ENCODE measurements at regions not wholly inside any gene's neighbourhood (a gene's known extent, or its start where the extent isn't known, plus 50 kb on each side); places are given as distances from the start of the nearest gene placed in this dataset.

DNA sequence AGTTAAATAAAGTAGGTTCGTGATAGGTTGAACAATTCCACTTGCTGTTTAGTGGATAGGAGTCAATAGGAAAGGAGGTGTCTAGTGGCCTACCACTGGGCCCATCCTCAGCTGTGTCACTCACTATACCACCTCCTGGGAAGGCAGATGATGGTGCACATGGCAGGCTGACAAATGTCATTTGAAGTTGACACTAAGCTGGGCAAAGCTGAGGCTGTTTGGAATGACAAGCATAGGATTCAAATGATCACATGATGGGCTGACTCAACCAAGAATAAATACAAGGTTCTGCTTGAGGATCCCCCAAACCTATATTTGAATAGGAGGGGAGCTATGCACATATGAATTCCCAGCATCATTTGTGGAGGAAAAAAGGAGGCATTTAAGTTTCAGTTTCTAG is 489.8 kb downstream of the RPS24 start:
- WGBS, 3 donors: 85 to 90% (median 86%) methylated on average over 1 of the region's 1 CpG
- DNase-seq: no peak
- FAIRE-seq: no peak
- Histone ChIP-seq H3K4me1 (ENCODE audit: control insufficient read depth in 3 of 3, insufficient read depth in 2 of 3, low read depth in 1 of 3, low read length in 2 of 3) (no peaks in the 10 kb centered on the region), H3K4me3 (ENCODE audit: low read depth in 1 of 3, low read length in 3 of 3) (no peak overlapping the region), H3K27me3 (ENCODE audit: control insufficient read depth in 3 of 3, insufficient read depth in 3 of 3, low read length in 3 of 3) (no peaks in the 10 kb centered on the region), H3K36me3 (ENCODE audit: control insufficient read depth in 3 of 3, insufficient read depth in 2 of 3, low read depth in 1 of 3, low read length in 3 of 3) (no peaks in the 10 kb centered on the region), H3K27ac (ENCODE audit: low read depth in 1 of 3, low read length in 2 of 3) (no peak overlapping the region), H3K9me3 (ENCODE audit: control insufficient read depth in 2 of 2, insufficient read depth in 1 of 2, low read depth in 1 of 2, low read length in 1 of 2) (no peaks in the 10 kb centered on the region)

GRCh38 chr10:78524342-78524741 is 490.7 kb downstream of the RPS24 start:
- 83 to 89% (median 87%) methylated on average over 5 of the region's 5 CpGs for WGBS, 3 donors

GRCh38 chr10:78524941-78525340 is 491.3 kb downstream of the RPS24 start:
- H3K27ac ChIP-seq (ENCODE audit: low read depth in 1 of 3, low read length in 2 of 3): no peak overlapping the region
- no peaks in the 10 kb centered on the region for H3K27me3 ChIP-seq (ENCODE audit: control insufficient read depth in 3 of 3, insufficient read depth in 3 of 3, low read length in 3 of 3)
- no peaks in the 10 kb centered on the region for H3K36me3 ChIP-seq (ENCODE audit: control insufficient read depth in 3 of 3, insufficient read depth in 2 of 3, low read depth in 1 of 3, low read length in 3 of 3)
- FAIRE-seq (no peak), DNase-seq (no peak)
- H3K4me3 ChIP-seq (ENCODE audit: low read depth in 1 of 3, low read length in 3 of 3): no peak overlapping the region
- H3K9me3 ChIP-seq (ENCODE audit: control insufficient read depth in 2 of 2, insufficient read depth in 1 of 2, low read depth in 1 of 2, low read length in 1 of 2): no peaks in the 10 kb centered on the region
- WGBS, 3 donors: 82 to 87% (median 86%) methylated on average over 4 of the region's 4 CpGs
- no peaks in the 10 kb centered on the region for H3K4me1 ChIP-seq (ENCODE audit: control insufficient read depth in 3 of 3, insufficient read depth in 2 of 3, low read depth in 1 of 3, low read length in 2 of 3)

More at GRCh38 chr10:78524342-78524741, 490.7 kb downstream of the RPS24 start:
- Histone ChIP-seq H3K27me3 (ENCODE audit: control insufficient read depth in 3 of 3, insufficient read depth in 3 of 3, low read length in 3 of 3) (no peaks in the 10 kb centered on the region), H3K4me1 (ENCODE audit: control insufficient read depth in 3 of 3, insufficient read depth in 2 of 3, low read depth in 1 of 3, low read length in 2 of 3) (no peaks in the 10 kb centered on the region), H3K4me3 (ENCODE audit: low read depth in 1 of 3, low read length in 3 of 3) (no peak overlapping the region), H3K36me3 (ENCODE audit: control insufficient read depth in 3 of 3, insufficient read depth in 2 of 3, low read depth in 1 of 3, low read length in 3 of 3) (no peaks in the 10 kb centered on the region), H3K9me3 (ENCODE audit: control insufficient read depth in 2 of 2, insufficient read depth in 1 of 2, low read depth in 1 of 2, low read length in 1 of 2) (no peaks in the 10 kb centered on the region), H3K27ac (ENCODE audit: low read depth in 1 of 3, low read length in 2 of 3) (no peak overlapping the region)
- FAIRE-seq (no peak), DNase-seq (no peak)

DNA sequence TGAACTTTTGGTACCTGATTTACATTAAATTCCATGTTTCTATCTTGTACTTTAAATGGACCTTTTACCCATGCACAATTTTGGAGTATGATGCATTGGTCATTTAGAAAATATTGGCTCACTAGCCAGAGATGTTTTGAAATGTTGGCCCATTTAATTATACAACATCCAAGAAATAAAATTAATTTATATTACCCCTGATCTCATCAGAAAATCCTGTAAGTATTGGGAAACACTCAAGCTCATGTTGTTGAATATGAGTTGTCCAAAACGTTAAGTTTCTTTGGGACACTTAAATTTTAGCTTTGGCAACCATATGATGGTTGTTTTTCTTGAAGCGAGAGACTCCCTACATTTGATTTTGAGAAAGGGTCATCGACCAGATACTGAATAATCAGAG is 492.7 kb downstream of the RPS24 start:
- peaks cover 0 to 2% (median 0%) of the 10 kb centered on the region in 3 donors for H3K4me1 ChIP-seq (ENCODE audit: control insufficient read depth in 3 of 3, insufficient read depth in 2 of 3, low read depth in 1 of 3, low read length in 2 of 3)
- peaks cover 0 to 2% of the 10 kb centered on the region in 2 donors for H3K9me3 ChIP-seq (ENCODE audit: control insufficient read depth in 2 of 2, insufficient read depth in 1 of 2, low read depth in 1 of 2, low read length in 1 of 2)
- no peak for FAIRE-seq

DNA sequence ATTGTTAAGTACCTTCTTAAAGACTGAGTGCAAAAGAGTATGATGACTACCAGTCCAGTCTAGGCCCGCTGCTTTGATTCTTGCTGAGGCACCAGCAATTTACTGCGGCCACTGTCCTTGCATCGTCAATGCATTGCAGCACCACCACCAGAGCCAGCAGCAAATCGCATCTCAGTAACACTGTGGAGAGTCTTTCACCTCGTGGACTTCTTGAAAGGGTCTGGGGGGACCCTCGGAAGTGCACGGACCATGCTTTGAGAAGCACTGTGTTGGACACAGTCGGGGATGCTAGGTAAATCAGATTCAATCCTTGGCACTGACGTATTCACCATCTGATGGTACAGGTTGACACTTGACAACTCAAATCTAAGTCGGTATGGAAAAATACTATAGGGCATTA is 493.6 kb downstream of the RPS24 start:
- peaks cover 0 to 2% (median 0%) of the 10 kb centered on the region in 3 donors for H3K4me1 ChIP-seq (ENCODE audit: control insufficient read depth in 3 of 3, insufficient read depth in 2 of 3, low read depth in 1 of 3, low read length in 2 of 3)
- no peaks in the 10 kb centered on the region for H3K36me3 ChIP-seq (ENCODE audit: control insufficient read depth in 3 of 3, insufficient read depth in 2 of 3, low read depth in 1 of 3, low read length in 3 of 3)
- 90 to 93% (median 90%) methylated on average over 10 of the region's 10 CpGs for WGBS, 3 donors
- DNase-seq (no peak), FAIRE-seq (no peak)
- H3K27ac ChIP-seq (ENCODE audit: low read depth in 1 of 3, low read length in 2 of 3): no peak overlapping the region
- H3K4me3 ChIP-seq (ENCODE audit: low read depth in 1 of 3, low read length in 3 of 3): no peak overlapping the region
- H3K9me3 ChIP-seq (ENCODE audit: control insufficient read depth in 2 of 2, insufficient read depth in 1 of 2, low read depth in 1 of 2, low read length in 1 of 2): peaks cover 0 to 6% of the 10 kb centered on the region in 2 donors
- no peaks in the 10 kb centered on the region for H3K27me3 ChIP-seq (ENCODE audit: control insufficient read depth in 3 of 3, insufficient read depth in 3 of 3, low read length in 3 of 3)

More for the DNA sequence above, 492.7 kb downstream of the RPS24 start:
- H3K27me3 ChIP-seq (ENCODE audit: control insufficient read depth in 3 of 3, insufficient read depth in 3 of 3, low read length in 3 of 3): no peaks in the 10 kb centered on the region
- no peak for DNase-seq
- WGBS, 3 donors: 82 to 92% (median 83%) methylated on average over 3 of the region's 3 CpGs
- no peak overlapping the region for H3K4me3 ChIP-seq (ENCODE audit: low read depth in 1 of 3, low read length in 3 of 3)
- H3K36me3 ChIP-seq (ENCODE audit: control insufficient read depth in 3 of 3, insufficient read depth in 2 of 3, low read depth in 1 of 3, low read length in 3 of 3): no peaks in the 10 kb centered on the region
- H3K27ac ChIP-seq (ENCODE audit: low read depth in 1 of 3, low read length in 2 of 3): no peak overlapping the region

GRCh38 chr10:78528749-78529204 is 495.1 kb downstream of the RPS24 start:
- peaks cover 0 to 6% of the 10 kb centered on the region in 2 donors for H3K9me3 ChIP-seq (ENCODE audit: control insufficient read depth in 2 of 2, insufficient read depth in 1 of 2, low read depth in 1 of 2, low read length in 1 of 2)
- DNase-seq (peak in 1 of 2 donors; percentile 52), FAIRE-seq (no peak)
- H3K4me3 ChIP-seq (ENCODE audit: low read depth in 1 of 3, low read length in 3 of 3): peak overlapping the region in 1 of 3 donors; percentile 4
- 26 to 66% (median 41%) methylated on average over 13 of the region's 13 CpGs for WGBS, 3 donors
- no peaks in the 10 kb centered on the region for H3K27me3 ChIP-seq (ENCODE audit: control insufficient read depth in 3 of 3, insufficient read depth in 3 of 3, low read length in 3 of 3)
- no peak overlapping the region for H3K27ac ChIP-seq (ENCODE audit: low read depth in 1 of 3, low read length in 2 of 3)
- no peaks in the 10 kb centered on the region for H3K36me3 ChIP-seq (ENCODE audit: control insufficient read depth in 3 of 3, insufficient read depth in 2 of 3, low read depth in 1 of 3, low read length in 3 of 3)
- peaks cover 0 to 5% (median 0%) of the 10 kb centered on the region in 3 donors for H3K4me1 ChIP-seq (ENCODE audit: control insufficient read depth in 3 of 3, insufficient read depth in 2 of 3, low read depth in 1 of 3, low read length in 2 of 3)

DNA sequence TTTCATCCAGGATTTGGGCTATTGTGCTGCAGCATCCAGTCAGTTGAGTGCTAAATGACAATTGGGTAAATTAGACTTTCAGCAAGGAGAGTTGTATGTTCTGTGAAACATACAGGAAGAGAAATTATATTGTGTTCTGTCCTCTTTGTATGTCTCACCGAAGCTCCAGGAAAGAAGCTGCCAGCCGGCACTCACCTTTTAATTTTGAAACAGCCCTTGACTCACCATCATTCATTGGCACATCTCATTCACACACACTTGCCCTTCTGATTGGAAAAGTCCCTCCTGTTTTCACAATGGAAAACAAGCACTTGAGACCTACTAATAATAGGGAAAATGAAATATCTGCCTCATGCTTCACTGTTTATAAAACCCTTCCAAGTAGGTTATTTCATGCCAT is 495.6 kb downstream of the RPS24 start:
- DNase-seq (no peak), FAIRE-seq (no peak)
- no peaks in the 10 kb centered on the region for H3K27me3 ChIP-seq (ENCODE audit: control insufficient read depth in 3 of 3, insufficient read depth in 3 of 3, low read length in 3 of 3)
- no peak overlapping the region for H3K4me3 ChIP-seq (ENCODE audit: low read depth in 1 of 3, low read length in 3 of 3)
- no peaks in the 10 kb centered on the region for H3K36me3 ChIP-seq (ENCODE audit: control insufficient read depth in 3 of 3, insufficient read depth in 2 of 3, low read depth in 1 of 3, low read length in 3 of 3)
- H3K9me3 ChIP-seq (ENCODE audit: control insufficient read depth in 2 of 2, insufficient read depth in 1 of 2, low read depth in 1 of 2, low read length in 1 of 2): peaks cover 0 to 6% of the 10 kb centered on the region in 2 donors
- WGBS, 3 donors: 70 to 80% (median 79%) methylated on average over 2 of the region's 2 CpGs
- peaks cover 0 to 5% (median 0%) of the 10 kb centered on the region in 3 donors for H3K4me1 ChIP-seq (ENCODE audit: control insufficient read depth in 3 of 3, insufficient read depth in 2 of 3, low read depth in 1 of 3, low read length in 2 of 3)
- no peak overlapping the region for H3K27ac ChIP-seq (ENCODE audit: low read depth in 1 of 3, low read length in 2 of 3)

DNA sequence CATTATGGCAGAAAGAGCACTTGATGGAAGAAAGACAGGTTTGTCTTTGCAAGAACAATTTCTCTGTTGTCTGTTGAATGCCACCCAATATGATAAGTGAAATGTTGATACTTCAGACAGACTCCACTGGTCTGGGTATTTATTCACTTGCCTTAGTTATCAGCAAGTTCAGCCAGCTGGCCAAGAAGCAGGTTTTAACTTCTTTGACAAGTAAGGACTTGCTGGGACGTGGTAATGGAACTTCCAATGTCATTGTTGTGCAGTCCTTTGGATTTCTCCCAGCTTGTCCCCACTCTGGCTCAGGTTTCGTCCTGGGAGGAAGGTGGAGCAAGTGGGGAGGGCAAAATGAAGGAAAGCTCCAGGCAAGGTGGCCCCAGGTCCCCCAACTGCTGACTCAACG is 497.4 kb downstream of the RPS24 start:
- Histone ChIP-seq H3K27me3 (ENCODE audit: control insufficient read depth in 3 of 3, insufficient read depth in 3 of 3, low read length in 3 of 3) (no peaks in the 10 kb centered on the region), H3K9me3 (ENCODE audit: control insufficient read depth in 2 of 2, insufficient read depth in 1 of 2, low read depth in 1 of 2, low read length in 1 of 2) (peaks cover 0 to 6% of the 10 kb centered on the region in 2 donors), H3K36me3 (ENCODE audit: control insufficient read depth in 3 of 3, insufficient read depth in 2 of 3, low read depth in 1 of 3, low read length in 3 of 3) (no peaks in the 10 kb centered on the region), H3K27ac (ENCODE audit: low read depth in 1 of 3, low read length in 2 of 3) (no peak overlapping the region), H3K4me1 (ENCODE audit: control insufficient read depth in 3 of 3, insufficient read depth in 2 of 3, low read depth in 1 of 3, low read length in 2 of 3) (peaks cover 0 to 15% (median 0%) of the 10 kb centered on the region in 3 donors), H3K4me3 (ENCODE audit: low read depth in 1 of 3, low read length in 3 of 3) (no peak overlapping the region)
- 33 to 45% (median 37%) methylated on average over 3 of the region's 3 CpGs for WGBS, 3 donors
- FAIRE-seq (no peak), DNase-seq (no peak)

- no peaks in the 10 kb centered on the region for H3K36me3 ChIP-seq (ENCODE audit: control insufficient read depth in 3 of 3, insufficient read depth in 2 of 3, low read depth in 1 of 3, low read length in 3 of 3)
- no peak for DNase-seq
- peaks cover 0 to 6% of the 10 kb centered on the region in 2 donors for H3K9me3 ChIP-seq (ENCODE audit: control insufficient read depth in 2 of 2, insufficient read depth in 1 of 2, low read depth in 1 of 2, low read length in 1 of 2)
- H3K27ac ChIP-seq (ENCODE audit: low read depth in 1 of 3, low read length in 2 of 3): no peak overlapping the region
- FAIRE-seq: no peak
- no peaks in the 10 kb centered on the region for H3K27me3 ChIP-seq (ENCODE audit: control insufficient read depth in 3 of 3, insufficient read depth in 3 of 3, low read length in 3 of 3)
- H3K4me3 ChIP-seq (ENCODE audit: low read depth in 1 of 3, low read length in 3 of 3): no peak overlapping the region
- peaks cover 0 to 20% (median 0%) of the 10 kb centered on the region in 3 donors for H3K4me1 ChIP-seq (ENCODE audit: control insufficient read depth in 3 of 3, insufficient read depth in 2 of 3, low read depth in 1 of 3, low read length in 2 of 3)
- 67 to 79% (median 67%) methylated on average over 3 of the region's 3 CpGs for WGBS, 3 donors
These were observed 498.9 kb downstream of the RPS24 start for GRCh38 chr10:78532480-78533042.
